Duodenal mucosa (tissue), 2 donors: ENCODE measurements at regions not wholly inside any gene's neighbourhood (a gene's known extent, or its start where the extent isn't known, plus 50 kb on each side); places are given as distances from the start of the nearest gene placed in this dataset.

Source experiments
- H3K27ac ChIP-seq: one replicate; pipeline ENCODE4 v1.7.0; 2013; ENCODE audit warnings: low read depth, low read length
- H3K27me3 ChIP-seq, 2 donors: one replicate each; pipeline ENCODE4 v1.7.0; 2013; ENCODE audit warnings: low read length in 2 of 2, control low read depth in 1 of 2; ENCODE audit not compliant: insufficient read depth in 2 of 2, control insufficient read depth in 1 of 2
- H3K36me3 ChIP-seq, 2 donors: one replicate each; pipeline ENCODE4 v1.7.0; 2013; ENCODE audit warnings: low read length in 2 of 2, control low read depth in 1 of 2; ENCODE audit not compliant: insufficient read depth in 2 of 2, control insufficient read depth in 1 of 2
- H3K4me1 ChIP-seq, 2 donors: one replicate each; pipeline ENCODE4 v1.7.0; 2013; ENCODE audit warnings: low read length in 2 of 2, control low read depth in 1 of 2; ENCODE audit not compliant: insufficient read depth in 2 of 2, control insufficient read depth in 1 of 2
- H3K4me3 ChIP-seq, 2 donors: one replicate each; pipeline ENCODE4 v1.7.0; 2013; ENCODE audit warnings: low read length in 2 of 2, low read depth in 1 of 2
- H3K9ac ChIP-seq, 2 donors: one replicate each; pipeline ENCODE4 v1.7.0; 2013; ENCODE audit warnings: low read length in 2 of 2, low read depth in 1 of 2
- H3K9me3 ChIP-seq, 2 donors: one replicate each; pipeline ENCODE4 v1.7.0; 2013; ENCODE audit warnings: low read length in 2 of 2, control low read depth in 1 of 2; ENCODE audit not compliant: control insufficient read depth in 1 of 2

DNA sequence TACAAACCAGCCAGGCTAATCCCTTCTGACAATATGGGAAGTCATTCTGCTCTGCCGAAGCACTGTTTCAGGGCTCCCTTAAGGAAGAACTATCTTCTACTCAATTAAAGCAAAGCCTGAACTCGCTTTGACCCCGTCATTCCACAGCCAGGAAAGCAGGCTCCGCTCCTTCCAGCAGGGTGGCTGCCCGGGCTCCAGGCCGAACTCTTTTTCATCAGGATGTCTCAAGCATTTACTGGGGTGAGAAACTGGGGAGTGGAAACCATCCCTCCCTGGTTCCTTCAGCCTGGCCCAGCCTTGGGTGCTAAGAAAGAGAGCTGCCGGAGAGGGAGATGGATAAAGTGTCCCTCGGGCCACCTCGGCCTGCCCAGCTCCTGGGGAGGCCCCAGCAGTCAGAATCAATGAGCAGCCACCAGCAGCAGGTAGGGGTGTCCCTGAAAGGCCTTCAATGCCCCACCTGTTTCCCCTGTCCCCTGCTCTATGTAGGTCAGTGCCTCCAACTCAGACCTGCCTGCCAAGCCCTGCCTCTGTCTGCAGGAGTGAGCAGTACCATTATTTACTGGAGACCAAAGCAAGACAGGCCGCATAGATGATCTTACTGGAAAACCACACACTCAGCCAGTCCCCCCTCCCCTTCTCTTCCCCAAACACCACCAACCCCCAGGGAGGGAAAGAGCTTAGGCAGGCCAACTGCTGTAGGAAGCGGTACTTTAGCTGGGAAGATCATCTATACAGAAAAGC, 225.6 kb upstream of the TLE3 start:
- no peaks in the 10 kb centered on the region for H3K9me3 ChIP-seq
- H3K36me3 ChIP-seq, result no peaks in the 10 kb centered on the region
- H3K4me1 ChIP-seq, result peaks cover 30 to 31% of the 10 kb centered on the region in 2 donors
- no peak overlapping the region for H3K4me3 ChIP-seq
- no peak overlapping the region for H3K9ac ChIP-seq
- no peaks in the 10 kb centered on the region for H3K27me3 ChIP-seq
- no peak overlapping the region for H3K27ac ChIP-seq

DNA sequence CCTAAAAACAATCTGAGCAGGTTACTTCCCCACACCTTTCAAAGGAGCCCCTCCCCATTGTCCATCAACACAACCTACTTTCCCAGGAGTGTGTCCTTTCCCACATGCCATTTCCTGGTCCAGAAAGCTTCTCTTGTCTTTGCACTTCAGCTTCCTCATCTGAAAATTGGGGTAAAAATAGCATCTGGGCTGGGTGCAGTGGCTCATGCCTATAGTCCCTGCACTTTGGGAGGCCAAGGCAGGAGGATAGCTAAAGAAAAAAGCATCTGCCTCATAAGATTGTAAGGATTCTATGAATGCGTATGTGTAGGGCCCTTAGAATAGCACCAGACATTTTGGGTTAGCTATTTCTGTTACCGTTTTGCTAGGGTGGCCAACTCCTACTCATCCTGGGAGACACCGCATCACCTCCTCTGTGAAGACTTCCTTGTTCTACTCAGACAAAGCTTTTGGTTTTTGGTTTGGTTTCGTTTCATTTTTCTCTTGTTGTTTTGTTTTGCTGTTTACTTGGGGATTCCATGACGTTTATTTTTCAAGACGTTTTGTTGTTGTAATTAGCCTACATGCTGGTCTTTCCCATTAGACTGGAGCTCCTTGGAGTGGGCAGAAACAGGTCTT, 224.4 kb upstream of the TLE3 start:
- no peak overlapping the region for H3K9ac ChIP-seq
- no peaks in the 10 kb centered on the region for H3K36me3 ChIP-seq
- H3K27ac ChIP-seq, result no peak overlapping the region
- no peaks in the 10 kb centered on the region for H3K27me3 ChIP-seq
- no peak overlapping the region for H3K4me3 ChIP-seq
- peaks cover 28 to 31% of the 10 kb centered on the region in 2 donors for H3K4me1 ChIP-seq
- H3K9me3 ChIP-seq, result no peaks in the 10 kb centered on the region

DNA sequence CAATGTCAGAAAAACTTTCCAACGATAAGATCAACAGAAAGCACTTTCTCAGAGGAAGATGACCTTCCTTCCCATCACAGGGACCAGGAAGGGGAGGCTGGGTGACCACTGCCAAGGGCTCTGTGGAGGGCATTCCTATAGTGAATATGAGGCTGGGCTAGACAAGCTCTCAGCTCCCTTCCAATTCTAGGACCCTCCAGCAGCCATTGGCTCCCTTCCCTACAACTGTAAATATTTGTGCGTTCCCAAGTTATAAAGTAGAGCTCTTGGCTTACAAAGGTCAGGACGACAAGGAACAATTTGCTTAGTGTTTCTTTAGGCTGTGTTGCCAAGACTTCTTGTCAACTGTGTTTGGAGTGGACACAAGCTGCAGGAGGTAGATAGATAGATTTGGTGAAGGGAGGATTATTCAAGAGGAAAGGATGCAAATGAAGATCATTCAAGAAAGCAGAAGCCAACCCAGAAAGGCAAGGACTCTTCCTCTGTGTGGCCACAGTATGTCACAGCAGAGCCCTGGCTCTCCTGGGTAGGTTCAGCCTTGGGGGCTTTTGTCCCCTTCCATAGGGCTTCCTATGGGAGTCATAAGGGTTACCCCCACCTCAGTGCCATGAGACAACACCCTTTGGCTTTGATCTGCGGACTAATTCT, 223.6 kb upstream of the TLE3 start:
- H3K9me3 ChIP-seq, result no peaks in the 10 kb centered on the region
- H3K4me3 ChIP-seq, result no peak overlapping the region
- H3K27me3 ChIP-seq, result no peaks in the 10 kb centered on the region
- H3K4me1 ChIP-seq, result peaks cover 28 to 31% of the 10 kb centered on the region in 2 donors
- no peak overlapping the region for H3K27ac ChIP-seq
- H3K9ac ChIP-seq, result no peak overlapping the region
- H3K36me3 ChIP-seq, result no peaks in the 10 kb centered on the region

DNA sequence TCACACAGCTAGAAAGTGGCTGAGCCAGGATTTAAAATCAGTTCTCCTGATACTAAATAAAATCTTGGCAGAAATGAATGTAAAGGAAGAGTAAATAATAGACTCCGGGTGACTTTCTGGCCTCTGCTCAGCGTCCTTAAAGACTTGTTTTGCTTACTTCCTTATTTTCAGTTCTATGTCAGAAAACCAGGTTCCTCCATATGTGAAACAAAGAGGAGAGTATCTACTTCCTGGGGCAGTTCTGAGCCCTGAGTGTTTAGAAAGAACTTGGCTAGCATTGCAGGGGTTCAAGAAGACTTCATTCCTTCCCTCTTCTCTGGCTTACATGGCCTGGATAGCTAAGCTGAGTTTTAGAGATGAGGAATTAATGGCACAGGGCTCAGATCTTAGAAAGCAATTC, 222.8 kb upstream of the TLE3 start:
- no peaks in the 10 kb centered on the region for H3K36me3 ChIP-seq
- no peak overlapping the region for H3K9ac ChIP-seq
- no peaks in the 10 kb centered on the region for H3K27me3 ChIP-seq
- H3K4me1 ChIP-seq, result peaks cover 28 to 31% of the 10 kb centered on the region in 2 donors
- H3K27ac ChIP-seq, result no peak overlapping the region
- H3K9me3 ChIP-seq, result no peaks in the 10 kb centered on the region
- no peak overlapping the region for H3K4me3 ChIP-seq

DNA sequence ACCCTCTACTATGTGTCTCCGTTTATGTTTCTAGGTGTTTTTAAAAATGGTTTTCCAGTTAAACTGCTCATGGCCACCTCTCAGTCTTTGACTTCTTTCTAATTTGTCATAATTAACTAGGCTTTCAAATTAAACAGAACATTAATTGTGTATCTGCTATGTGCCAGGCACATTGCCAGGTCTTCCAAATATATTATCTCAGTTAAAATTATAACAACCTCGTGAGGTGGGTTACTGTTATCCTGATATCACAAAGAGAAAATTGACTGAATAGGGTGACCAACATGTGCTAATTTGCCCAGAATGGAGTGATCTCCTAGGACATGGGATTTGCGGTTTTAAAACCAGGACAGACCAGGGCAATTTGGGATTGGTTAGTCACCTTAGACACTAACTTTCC, 222.4 kb upstream of the TLE3 start:
- H3K9me3 ChIP-seq, result no peaks in the 10 kb centered on the region
- H3K4me3 ChIP-seq, result no peak overlapping the region
- H3K27me3 ChIP-seq, result no peaks in the 10 kb centered on the region
- no peaks in the 10 kb centered on the region for H3K36me3 ChIP-seq
- no peak overlapping the region for H3K27ac ChIP-seq
- peaks cover 28 to 31% of the 10 kb centered on the region in 2 donors for H3K4me1 ChIP-seq
- no peak overlapping the region for H3K9ac ChIP-seq

DNA sequence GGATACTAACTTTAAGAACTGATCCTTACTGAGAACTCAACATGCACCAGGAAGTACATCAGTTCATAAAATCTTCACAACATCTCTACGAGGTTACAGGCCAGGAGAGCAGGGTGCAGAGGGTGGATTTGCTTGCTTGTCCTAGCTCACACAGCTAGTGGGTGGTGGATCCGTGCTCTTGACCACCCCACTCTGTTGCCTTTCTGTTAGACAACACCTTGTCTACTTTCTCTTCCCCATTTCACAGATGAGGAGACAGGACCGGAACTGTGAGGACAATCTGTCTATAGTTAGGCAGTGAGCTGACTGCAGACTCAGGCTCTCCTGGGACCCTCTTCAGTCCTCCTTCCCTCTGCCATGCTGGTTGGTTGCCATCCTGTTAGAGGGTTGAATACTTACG, 221.7 kb upstream of the TLE3 start:
- Histone ChIP-seq H3K27ac (no peak overlapping the region), H3K4me3 (no peak overlapping the region), H3K4me1 (peaks cover 28 to 31% of the 10 kb centered on the region in 2 donors)

DNA sequence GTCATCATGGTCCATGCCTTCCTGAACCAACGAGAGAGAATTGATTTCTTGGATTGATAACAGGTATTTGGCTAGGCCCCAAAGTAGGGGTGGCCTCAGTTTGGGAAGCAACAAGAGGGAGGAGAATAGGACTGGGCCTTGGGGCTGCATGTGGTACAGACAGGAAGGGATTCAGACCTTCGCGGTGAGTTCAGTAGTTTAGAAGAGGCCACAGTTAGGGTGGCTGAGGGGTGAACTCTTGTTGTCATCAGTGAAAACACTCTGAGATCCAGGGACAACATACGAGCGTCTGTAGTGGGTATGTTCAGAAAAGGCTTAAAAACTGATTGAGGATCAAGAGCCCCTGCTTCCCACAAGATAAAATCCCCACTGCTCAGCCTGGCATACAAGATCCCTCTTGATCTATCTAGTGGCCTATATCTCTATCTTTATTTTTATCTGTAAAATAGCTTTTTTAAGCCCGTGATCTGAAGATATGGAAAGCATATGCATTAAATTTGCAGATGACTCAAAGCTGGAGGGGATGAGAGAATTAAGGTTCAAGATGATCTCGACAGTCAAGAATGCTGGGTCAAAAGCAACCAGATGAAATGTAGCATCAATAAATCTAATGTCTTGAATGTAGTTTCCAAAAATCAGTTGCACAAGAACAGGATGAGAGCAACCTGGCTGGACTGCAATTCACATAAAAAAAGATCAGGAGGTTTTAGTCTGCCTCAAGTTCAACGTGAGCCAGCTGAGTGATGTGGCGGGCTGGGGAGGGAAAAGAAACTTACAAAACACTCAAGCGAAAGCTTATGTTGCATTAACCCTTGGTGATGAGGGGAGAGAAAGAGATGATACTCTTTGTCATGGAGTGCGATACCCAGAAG, 221.1 kb upstream of the TLE3 start:
- H3K4me1 ChIP-seq, result peaks cover 28 to 31% of the 10 kb centered on the region in 2 donors
- no peak overlapping the region for H3K9ac ChIP-seq
- no peak overlapping the region for H3K27ac ChIP-seq
- no peaks in the 10 kb centered on the region for H3K9me3 ChIP-seq
- H3K27me3 ChIP-seq, result no peaks in the 10 kb centered on the region
- no peaks in the 10 kb centered on the region for H3K36me3 ChIP-seq
- no peak overlapping the region for H3K4me3 ChIP-seq

More for the DNA sequence above, 221.7 kb upstream of the TLE3 start:
- H3K27me3 ChIP-seq, result no peaks in the 10 kb centered on the region
- no peak overlapping the region for H3K9ac ChIP-seq
- H3K36me3 ChIP-seq, result no peaks in the 10 kb centered on the region
- no peaks in the 10 kb centered on the region for H3K9me3 ChIP-seq

DNA sequence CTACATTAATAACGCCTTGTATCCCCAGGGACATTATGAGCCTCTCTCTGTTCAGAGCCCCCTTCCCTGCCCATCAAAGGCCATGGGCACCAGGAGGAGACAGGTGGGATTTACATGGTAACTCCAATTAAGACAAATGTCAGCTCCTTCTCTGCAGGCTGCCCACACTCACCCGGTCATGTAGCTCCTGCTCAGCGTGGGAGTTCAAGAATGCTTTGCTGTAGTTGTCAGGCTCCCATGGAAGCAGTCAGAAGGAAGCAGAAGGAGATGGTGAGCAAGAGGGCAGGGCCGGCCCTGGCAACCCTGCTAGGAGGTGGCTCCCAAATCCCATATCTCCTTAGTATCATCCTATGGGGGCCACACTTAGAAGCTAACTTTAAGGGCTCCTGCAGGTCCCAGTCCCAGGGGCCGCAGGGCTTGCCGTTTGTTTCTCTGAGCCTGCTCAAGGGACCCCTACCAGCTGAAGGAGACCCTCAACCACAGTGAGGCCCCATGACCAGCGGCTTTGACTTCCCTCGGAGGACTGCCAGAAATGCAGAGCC, 218.4 kb upstream of the TLE3 start:
- H3K9ac ChIP-seq, result no peak overlapping the region
- no peak overlapping the region for H3K4me3 ChIP-seq
- peaks cover 17 to 18% of the 10 kb centered on the region in 2 donors for H3K4me1 ChIP-seq
- no peak overlapping the region for H3K27ac ChIP-seq
- H3K27me3 ChIP-seq, result no peaks in the 10 kb centered on the region
- no peaks in the 10 kb centered on the region for H3K36me3 ChIP-seq
- H3K9me3 ChIP-seq, result no peaks in the 10 kb centered on the region

DNA sequence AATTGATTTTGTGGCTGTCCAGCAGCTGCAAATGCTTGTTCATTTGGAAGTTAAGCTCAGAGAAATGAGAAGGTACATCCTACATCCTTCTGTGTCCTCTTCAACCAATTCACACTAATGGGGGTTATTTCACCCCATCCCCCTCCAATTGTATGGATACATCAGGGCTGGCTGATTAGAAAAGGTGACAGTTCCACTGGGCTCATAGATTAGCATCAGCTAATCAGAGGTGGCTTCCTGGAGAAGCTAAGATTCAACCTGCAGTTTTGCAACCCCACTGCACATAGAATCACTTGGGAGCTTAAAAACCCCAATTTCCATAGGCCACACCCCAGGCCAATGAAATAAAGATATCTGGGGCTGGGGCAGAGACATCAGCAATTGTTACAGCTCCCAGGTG, 217.7 kb upstream of the TLE3 start:
- Histone ChIP-seq H3K9ac (no peak overlapping the region), H3K9me3 (no peaks in the 10 kb centered on the region), H3K4me3 (no peak overlapping the region), H3K4me1 (peaks cover 10 to 11% of the 10 kb centered on the region in 2 donors), H3K36me3 (no peaks in the 10 kb centered on the region), H3K27me3 (no peaks in the 10 kb centered on the region), H3K27ac (no peak overlapping the region)
